Panc1 (cell line): ENCODE measurements at regions not wholly inside any gene's neighbourhood (a gene's known extent, or its start where the extent isn't known, plus 50 kb on each side); places are given as distances from the start of the nearest gene placed in this dataset.

Experiments used
- ATAC-seq: fragments of 200-7000 bp; cut with Tn5 transposase; 2 replicates; pipeline ENCODE4 v1.9.1; 2020; ENCODE audit warnings: mild to moderate bottlenecking, moderate library complexity
- BruUV-seq: library from RNA; stranded (reverse); fragments of 400-500 nt; replicated peaks from 2 replicates; lab custom pipeline; 2021; lab: Mats Ljungman, UMichigan
- CTCF ChIA-PET: fragments of 300-600 bp; sonication (Branson Sonifier 250); formaldehyde crosslinking; loops from one replicate; lab custom pipeline; 2022; ENCODE audit warnings: antibody characterized with exemption; lab: Charles Lee
- POLR2A ChIA-PET: fragments of 300-600 bp; sonication (Branson Sonifier 250); formaldehyde crosslinking; loops from one replicate; lab custom pipeline; 2022; ENCODE audit warnings: antibody characterized with exemption; lab: Charles Lee
- DNase-seq: peaks from one replicate; pipeline ENCODE4 v3.0.0-alpha.2; 2010; ENCODE audit warnings: low read depth, low spot score
- H3K27ac ChIP-seq: 2 replicates; pipeline ENCODE4 v1.5.1; 2011; ENCODE audit warnings: mild to moderate bottlenecking, low read length, inconsistent platforms
- H3K27me3 ChIP-seq: fragments of 200-500 bp; sonication (Bioruptor generic); 2 replicates; pipeline ENCODE4 v1.6.0; 2014; ENCODE audit warnings: low read length, inconsistent platforms; ENCODE audit not compliant: control insufficient read depth, insufficient read depth
- H3K36me3 ChIP-seq: fragments of 200-500 bp; sonication (Bioruptor generic); 2 replicates; pipeline ENCODE4 v1.5.1; 2014; ENCODE audit warnings: inconsistent platforms, mild to moderate bottlenecking, low read length, moderate library complexity; ENCODE audit not compliant: control insufficient read depth, insufficient read depth
- H3K4me1 ChIP-seq: 2 replicates; pipeline ENCODE4 v1.5.1; 2011; ENCODE audit warnings: inconsistent platforms, mild to moderate bottlenecking, low read length, moderate library complexity; ENCODE audit not compliant: control insufficient read depth, insufficient read depth
- H3K4me3 ChIP-seq, 2 experiments: 2 replicates each; pipeline ENCODE4 v1.5.1; 2011 to 2012; ENCODE audit warnings: low read depth in 2 of 2, low read length in 2 of 2, mild to moderate bottlenecking in 2 of 2, inconsistent platforms in 1 of 2, moderate library complexity in 1 of 2
- H3K9me3 ChIP-seq: fragments of 200-500 bp; sonication (Bioruptor generic); 2 replicates; pipeline ENCODE4 v1.5.1; 2014; ENCODE audit warnings: low read depth, mild to moderate bottlenecking, inconsistent platforms, low read length, moderate library complexity; ENCODE audit not compliant: control insufficient read depth, insufficient read depth
- CTCF ChIP-seq: fragments of 450-650 bp; IDR thresholded peaks from 2 replicates; pipeline ENCODE4 v1.5.1; 2017; ENCODE audit warnings: mild to moderate bottlenecking
- POLR2AphosphoS5 ChIP-seq: IDR thresholded peaks from 2 replicates; pipeline ENCODE4 v1.6.1; 2012; ENCODE audit warnings: mild to moderate bottlenecking, low read depth, low read length, moderate library complexity
- REST ChIP-seq, 2 experiments: IDR thresholded peaks; 2 replicates each; pipeline ENCODE4 v1.6.1; 2011 to 2012; ENCODE audit warnings: low read depth in 2 of 2, control low read depth in 1 of 2, low read length in 1 of 2, mild to moderate bottlenecking in 1 of 2, moderate library complexity in 1 of 2; ENCODE audit not compliant: insufficient read depth in 1 of 2
- SIN3A ChIP-seq: IDR thresholded peaks from 2 replicates; pipeline ENCODE4 v1.6.1; 2012; ENCODE audit warnings: low read depth, mild to moderate bottlenecking, low read length, moderate library complexity, borderline replicate concordance; ENCODE audit not compliant: insufficient read depth
- TCF7L2 ChIP-seq: IDR thresholded peaks from 2 replicates; pipeline ENCODE4 v1.6.1; 2011; ENCODE audit warnings: mild to moderate bottlenecking, low read depth, low read length, inconsistent platforms
- in situ Hi-C: cut with HindIII; loops from 2 replicates; pipeline ENCODE4 v1.10.0; 2016; ENCODE audit warnings: low sequenced_read_pairs, low pct_unique_long_range_greater_than_20kb
- intact Hi-C: fragments of 100-400 bp; cut with micrococcal nuclease; formaldehyde crosslinking; loops from one replicate; pipeline ENCODE4 v1.10.0; 2022; ENCODE audit not compliant: unreplicated experiment

- H3K4me3 ChIP-seq = no peak overlapping the region
- TF ChIP-seq REST (IDR thresholded peaks at IDR 0.05; ENCODE audit: insufficient read depth in 1 of 2, low read depth in 2 of 2, low read length in 1 of 2) (no peak), POLR2AphosphoS5 (no peak), TCF7L2 (no peak), CTCF (no peak), SIN3A (no peak)
- no peak overlapping the region for H3K27ac ChIP-seq
- DNase-seq = no peak
- ChIA-PET CTCF (no interaction called here), POLR2A (no interaction called here)
- intact Hi-C loops = no loop called here
- no peaks in the 10 kb centered on the region for H3K4me1 ChIP-seq
- peaks cover 2% of the 10 kb centered on the region; the same call in 1 of the 2 replicates for H3K27me3 ChIP-seq
- no TSS peak for BruUV-seq
- no peak for ATAC-seq
- H3K9me3 ChIP-seq = no peaks in the 10 kb centered on the region
- no peaks in the 10 kb centered on the region for H3K36me3 ChIP-seq
- in situ Hi-C loops = no loop called here
Observed at GRCh38 chr17:65447823-65448222, 113.6 kb downstream of the AXIN2 start.

- CTCF ChIA-PET = no interaction called here
- no peak for DNase-seq
Observed at GRCh38 chr17:65446838-65447526, 114.5 kb downstream of the AXIN2 start.

More at GRCh38 chr17:65446838-65447526, 114.5 kb downstream of the AXIN2 start:
- POLR2A ChIA-PET = interaction anchor here (0.5 kb wide), 1 partner anchor 98 kb away, joined by 3 read pairs; no protein-coding TSS in a partner anchor
- TF ChIP-seq TCF7L2 (no peak), CTCF (no peak), SIN3A (no peak), POLR2AphosphoS5 (no peak), REST (IDR thresholded peaks at IDR 0.05; ENCODE audit: insufficient read depth in 1 of 2, low read depth in 2 of 2, low read length in 1 of 2) (no peak)
- no peaks in the 10 kb centered on the region for H3K36me3 ChIP-seq
- intact Hi-C loops = no loop called here
- in situ Hi-C loops = no loop called here
- H3K27ac ChIP-seq = no peak overlapping the region
- H3K4me3 ChIP-seq = no peak overlapping the region
- H3K27me3 ChIP-seq = peaks cover 2% of the 10 kb centered on the region; the same call in 1 of the 2 replicates
- no peak for ATAC-seq
- no peaks in the 10 kb centered on the region for H3K9me3 ChIP-seq
- no peaks in the 10 kb centered on the region for H3K4me1 ChIP-seq
- BruUV-seq = no TSS peak
